ENCODE measurements at regions not wholly inside any gene's neighbourhood (a gene's known extent, or its start where the extent isn't known, plus 50 kb on each side); places are given as distances from the start of the nearest gene placed in this dataset.

DNA sequence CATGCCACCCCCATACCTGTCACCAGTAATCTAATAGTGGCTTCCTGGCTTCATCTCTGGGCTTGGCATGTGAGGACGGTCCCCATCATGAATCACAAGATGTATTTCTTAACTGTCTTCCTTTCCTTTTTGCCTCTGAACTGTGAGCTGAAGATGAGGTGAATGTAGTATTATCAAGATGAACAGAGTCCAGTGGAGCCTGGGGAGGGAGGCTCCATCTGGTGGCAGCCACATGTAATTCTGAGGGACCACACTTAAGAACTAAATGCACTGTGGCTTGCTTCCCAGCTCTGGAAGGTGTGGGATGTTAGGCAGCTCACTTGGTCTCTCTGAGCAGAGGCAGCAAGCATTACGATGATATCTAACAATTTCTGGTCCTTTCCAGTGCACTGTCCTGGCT lies 354.9 kb upstream of the ASIC2 start:
- H3K27me3 Mint-ChIP-seq = peaks cover 13% of the 10 kb centered on the region
- no peak overlapping the region for H3K4me2 ChIP-seq (replicated peaks; ENCODE audit: low read depth, low read length, poor library complexity, severe bottlenecking)
- H3K4me1 ChIP-seq (ENCODE audit: control insufficient read depth in 2 of 2, insufficient read depth in 2 of 2, low read length in 2 of 2) = no peaks in the 10 kb centered on the region
- ChIA-PET POLR2A (no interaction called here), CTCF (no interaction called here)
- no peaks in the 10 kb centered on the region for H3K4me1 Mint-ChIP-seq
- no peak overlapping the region for H3K9ac ChIP-seq (ENCODE audit: low read length)
- H3K9me3 Mint-ChIP-seq (ENCODE audit: insufficient read depth) = no peaks in the 10 kb centered on the region
- H3K4me3 ChIP-seq (ENCODE audit: control extremely low read depth in 1 of 5, extremely low read depth in 1 of 5, insufficient read depth in 1 of 5, low read depth in 2 of 5, low read length in 4 of 5) = no peak overlapping the region
- no peaks in the 10 kb centered on the region for H3K36me3 ChIP-seq (replicated peaks in 1 of 2; ENCODE audit: control extremely low read depth in 1 of 2, control insufficient read depth in 1 of 2, extremely low read depth in 1 of 2, insufficient read depth in 2 of 2, low read length in 1 of 2)
- no peaks in the 10 kb centered on the region for H4K20me1 ChIP-seq (ENCODE audit: control insufficient read depth, insufficient read depth, low read length, poor library complexity, severe bottlenecking)
- no peak overlapping the region for H3K27ac Mint-ChIP-seq
- no peak overlapping the region for H2AFZ ChIP-seq (ENCODE audit: insufficient read depth, low read depth, low read length, poor library complexity, severe bottlenecking)
- no peak for DNase-seq
- peaks cover 0 to 7% (median 0%) of the 10 kb centered on the region in 4 experiments for H3K27me3 ChIP-seq (replicated peaks in 1 of 4; ENCODE audit: control extremely low read depth in 1 of 4, control insufficient read depth in 3 of 4, insufficient read depth in 4 of 4, low read length in 3 of 4)
- TF ChIP-seq, protein P1, sequence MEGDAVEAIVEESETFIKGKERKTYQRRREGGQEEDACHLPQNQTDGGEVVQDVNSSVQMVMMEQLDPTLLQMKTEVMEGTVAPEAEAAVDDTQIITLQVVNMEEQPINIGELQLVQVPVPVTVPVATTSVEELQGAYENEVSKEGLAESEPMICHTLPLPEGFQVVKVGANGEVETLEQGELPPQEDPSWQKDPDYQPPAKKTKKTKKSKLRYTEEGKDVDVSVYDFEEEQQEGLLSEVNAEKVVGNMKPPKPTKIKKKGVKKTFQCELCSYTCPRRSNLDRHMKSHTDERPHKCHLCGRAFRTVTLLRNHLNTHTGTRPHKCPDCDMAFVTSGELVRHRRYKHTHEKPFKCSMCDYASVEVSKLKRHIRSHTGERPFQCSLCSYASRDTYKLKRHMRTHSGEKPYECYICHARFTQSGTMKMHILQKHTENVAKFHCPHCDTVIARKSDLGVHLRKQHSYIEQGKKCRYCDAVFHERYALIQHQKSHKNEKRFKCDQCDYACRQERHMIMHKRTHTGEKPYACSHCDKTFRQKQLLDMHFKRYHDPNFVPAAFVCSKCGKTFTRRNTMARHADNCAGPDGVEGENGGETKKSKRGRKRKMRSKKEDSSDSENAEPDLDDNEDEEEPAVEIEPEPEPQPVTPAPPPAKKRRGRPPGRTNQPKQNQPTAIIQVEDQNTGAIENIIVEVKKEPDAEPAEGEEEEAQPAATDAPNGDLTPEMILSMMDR (IDR thresholded peaks at IDR 0.05) = no peak
- no peak for TF ChIP-seq EZH2 (IDR thresholded peaks at IDR 0.05; ENCODE audit: borderline replicate concordance, insufficient read depth, low read depth, low read length, poor library complexity, severe bottlenecking)
- WGBS (ENCODE audit: insufficient coverage) = 50% methylated on average over 1 of the region's 2 CpGs
- H3K9me3 ChIP-seq (ENCODE audit: control extremely low read depth in 1 of 3, control insufficient read depth in 2 of 3, insufficient read depth in 1 of 3, low read length in 2 of 3) = no peaks in the 10 kb centered on the region
- no peak overlapping the region for H3K4me3 Mint-ChIP-seq
- no peak for ATAC-seq (ENCODE audit: low read depth)
- H3K79me2 ChIP-seq (ENCODE audit: control insufficient read depth, insufficient read depth, low read length) = no peaks in the 10 kb centered on the region
- H3K27ac ChIP-seq (ENCODE audit: low read length in 2 of 2) = no peak overlapping the region
- intact Hi-C loops (cut with micrococcal nuclease) = no loop called here

DNA sequence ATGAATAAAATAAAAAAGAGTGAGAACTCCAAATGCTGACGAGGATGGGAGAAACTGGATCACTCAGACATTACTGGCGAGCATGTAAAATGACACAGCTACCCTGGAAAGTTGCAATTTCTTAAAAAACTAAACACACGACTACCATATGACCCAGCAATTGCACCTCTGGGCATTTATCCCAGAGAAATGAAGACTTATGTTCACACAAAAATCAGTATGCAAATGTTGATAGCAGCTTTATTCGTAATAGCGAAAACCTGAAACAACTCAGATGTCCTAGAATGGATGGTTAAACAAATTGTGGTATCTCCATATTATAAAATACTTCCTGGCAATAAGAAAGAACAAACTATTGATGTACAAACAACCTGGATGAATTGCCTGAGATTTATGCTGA lies 357.2 kb upstream of the ASIC2 start:
- intact Hi-C loops (cut with micrococcal nuclease) = no loop called here
- CTCF ChIA-PET = interaction anchor here (1.4 kb wide), 1 partner anchor 9 kb away, joined by 3 read pairs; no protein-coding TSS in a partner anchor

More for the DNA sequence above, 357.2 kb upstream of the ASIC2 start:
- 100% methylated on average over 2 of the region's 5 CpGs for WGBS (ENCODE audit: insufficient coverage)
- Histone ChIP-seq H3K9me3 (ENCODE audit: control extremely low read depth in 1 of 3, control insufficient read depth in 2 of 3, insufficient read depth in 1 of 3, low read length in 2 of 3) (no peaks in the 10 kb centered on the region), H3K79me2 (ENCODE audit: control insufficient read depth, insufficient read depth, low read length) (no peaks in the 10 kb centered on the region), H3K9ac (ENCODE audit: low read length) (no peak overlapping the region), H3K27ac (ENCODE audit: low read length in 2 of 2) (no peak overlapping the region), H3K4me1 (ENCODE audit: control insufficient read depth in 2 of 2, insufficient read depth in 2 of 2, low read length in 2 of 2) (no peaks in the 10 kb centered on the region), H3K4me2 (replicated peaks; ENCODE audit: low read depth, low read length, poor library complexity, severe bottlenecking) (no peak overlapping the region), H4K20me1 (ENCODE audit: control insufficient read depth, insufficient read depth, low read length, poor library complexity, severe bottlenecking) (no peaks in the 10 kb centered on the region), H3K4me3 (ENCODE audit: control extremely low read depth in 1 of 5, extremely low read depth in 1 of 5, insufficient read depth in 1 of 5, low read depth in 2 of 5, low read length in 4 of 5) (no peak overlapping the region), H3K36me3 (replicated peaks in 1 of 2; ENCODE audit: control extremely low read depth in 1 of 2, control insufficient read depth in 1 of 2, extremely low read depth in 1 of 2, insufficient read depth in 2 of 2, low read length in 1 of 2) (no peaks in the 10 kb centered on the region), H2AFZ (ENCODE audit: insufficient read depth, low read depth, low read length, poor library complexity, severe bottlenecking) (no peak overlapping the region), H3K27me3 (replicated peaks in 1 of 4; ENCODE audit: control extremely low read depth in 1 of 4, control insufficient read depth in 3 of 4, insufficient read depth in 4 of 4, low read length in 3 of 4) (peaks cover 0 to 7% (median 0%) of the 10 kb centered on the region in 4 experiments)
- H3K27me3 Mint-ChIP-seq = peaks cover 3% of the 10 kb centered on the region
- POLR2A ChIA-PET = no interaction called here
- no peaks in the 10 kb centered on the region for H3K9me3 Mint-ChIP-seq (ENCODE audit: insufficient read depth)
- no peak overlapping the region for H3K4me3 Mint-ChIP-seq
- no peak for DNase-seq
- no peak overlapping the region for H3K27ac Mint-ChIP-seq
- TF ChIP-seq EZH2 (IDR thresholded peaks at IDR 0.05; ENCODE audit: borderline replicate concordance, insufficient read depth, low read depth, low read length, poor library complexity, severe bottlenecking) = no peak
- TF ChIP-seq, protein P1 (IDR thresholded peaks at IDR 0.05) = no peak
- ATAC-seq (ENCODE audit: low read depth) = no peak
- H3K4me1 Mint-ChIP-seq = no peaks in the 10 kb centered on the region
